Transverse colon (tissue), 4 donors: ENCODE measurements at regions not wholly inside any gene's neighbourhood (a gene's known extent, or its start where the extent isn't known, plus 50 kb on each side); places are given as distances from the start of the nearest gene placed in this dataset.
A peak's percentile ranks its signal among the peaks of the same experiment; 100 is the strongest.

Experiments used
- DNase-seq: peaks from one replicate; pipeline ENCODE4 v3.0.0-alpha.2; 2019
- H3K27ac ChIP-seq, 4 donors: fragments of 200-600 bp; sonication (generic); 2 replicates each; pipeline ENCODE4 v1.5.1; 2016 to 2018; ENCODE audit warnings: inconsistent platforms in 4 of 4
- H3K27me3 ChIP-seq: fragments of 200-600 bp; sonication (generic); 2 replicates; pipeline ENCODE4 v1.5.1; 2017; ENCODE audit warnings: inconsistent platforms
- H3K36me3 ChIP-seq, 4 donors: fragments of 200-600 bp; sonication (generic); 2 replicates each; pipeline ENCODE4 v1.5.1; 2017 to 2019; ENCODE audit warnings: inconsistent platforms in 4 of 4
- H3K4me1 ChIP-seq, 4 donors: fragments of 200-600 bp; sonication (generic); 2 replicates each; pipeline ENCODE4 v1.5.1; 2017 to 2020; ENCODE audit warnings: inconsistent platforms in 4 of 4
- H3K4me3 ChIP-seq, 4 donors: fragments of 200-600 bp; sonication (generic); 1 replicate in 1 of 4; 2 replicates in 3 of 4; pipeline versions ENCODE4 v1.5.1 to v1.6.1; 2017 to 2019; ENCODE audit warnings: inconsistent platforms in 4 of 4
- H3K9me3 ChIP-seq, 2 donors: fragments of 200-600 bp; sonication (generic); 2 replicates each; pipeline ENCODE4 v1.5.1; 2017 to 2019; ENCODE audit warnings: inconsistent platforms in 2 of 2
- EP300 ChIP-seq: sonication (generic); formaldehyde crosslinking; IDR thresholded peaks from one replicate; pipeline ENCODE4 v1.6.1; 2017; ENCODE audit warnings: antibody characterized with exemption, low read depth
- POLR2A ChIP-seq: fragments of 450-650 bp; IDR thresholded peaks from one replicate; pipeline ENCODE4 v1.6.1; 2016; ENCODE audit warnings: antibody characterized with exemption, mild to moderate bottlenecking, moderate library complexity
- POLR2AphosphoS5 ChIP-seq, 3 donors: sonication (generic); formaldehyde crosslinking; IDR thresholded peaks; one replicate each; pipeline ENCODE4 v1.6.1; 2016; ENCODE audit warnings: antibody characterized with exemption in 3 of 3
- WGBS, 2 donors: methylation state at CpG; one replicate each; pipeline ENCODE4 v1.1.5; 2018; ENCODE audit warnings: low coverage in 1 of 2; 5-methylcytosine and 5-hydroxymethylcytosine counted together
- in situ Hi-C, 4 donors: fragments of 200-750 bp; cut with MboI; loops; one replicate each; pipeline versions ENCODE4 v1.15.0 to v1.15.1; 2017; ENCODE audit warnings: low sequenced_read_pairs in 3 of 4, low pct_ligation_motif_present in 1 of 4, low pct_unique_long_range_greater_than_20kb in 1 of 4
- intact Hi-C: fragments of 100-400 bp; cut with DNase I; formaldehyde crosslinking; loops from one replicate; pipeline ENCODE4 v1.15.1; 2023; ENCODE audit warnings: low total_unique reads
- TF ChIP-seq, protein P1 (sequence below), 5 experiments: fragments of 200-600 bp in 3 of 5; fragments of 450-650 bp in 2 of 5; sonication (generic) in 3 of 5; IDR thresholded peaks; 1 replicate in 2 of 5; 2 replicates in 3 of 5; pipeline ENCODE4 v1.5.1; 2016 to 2017; ENCODE audit warnings: antibody characterized with exemption in 5 of 5, inconsistent platforms in 3 of 5, mild to moderate bottlenecking in 2 of 5, moderate library complexity in 1 of 5

- Histone ChIP-seq H3K4me3 (no peak overlapping the region), H3K9me3 (no peaks in the 10 kb centered on the region), H3K36me3 (no peaks in the 10 kb centered on the region), H3K27me3 (no peaks in the 10 kb centered on the region), H3K27ac (no peak overlapping the region), H3K4me1 (peaks cover 0 to 9% (median 3%) of the 10 kb centered on the region in 4 donors)
- in situ Hi-C loops (loop anchor here (10.0 to 25.0 kb wide), 3 partner anchors 138 to 525 kb away; no protein-coding TSS in a partner anchor), intact Hi-C loops (loop anchor here (5.0 kb wide), 1 partner anchor 140 kb away; no protein-coding TSS in a partner anchor)
- WGBS, 2 donors, result 8 to 16% methylated on average over 6 of the region's 6 CpGs
- TF ChIP-seq, protein P1, sequence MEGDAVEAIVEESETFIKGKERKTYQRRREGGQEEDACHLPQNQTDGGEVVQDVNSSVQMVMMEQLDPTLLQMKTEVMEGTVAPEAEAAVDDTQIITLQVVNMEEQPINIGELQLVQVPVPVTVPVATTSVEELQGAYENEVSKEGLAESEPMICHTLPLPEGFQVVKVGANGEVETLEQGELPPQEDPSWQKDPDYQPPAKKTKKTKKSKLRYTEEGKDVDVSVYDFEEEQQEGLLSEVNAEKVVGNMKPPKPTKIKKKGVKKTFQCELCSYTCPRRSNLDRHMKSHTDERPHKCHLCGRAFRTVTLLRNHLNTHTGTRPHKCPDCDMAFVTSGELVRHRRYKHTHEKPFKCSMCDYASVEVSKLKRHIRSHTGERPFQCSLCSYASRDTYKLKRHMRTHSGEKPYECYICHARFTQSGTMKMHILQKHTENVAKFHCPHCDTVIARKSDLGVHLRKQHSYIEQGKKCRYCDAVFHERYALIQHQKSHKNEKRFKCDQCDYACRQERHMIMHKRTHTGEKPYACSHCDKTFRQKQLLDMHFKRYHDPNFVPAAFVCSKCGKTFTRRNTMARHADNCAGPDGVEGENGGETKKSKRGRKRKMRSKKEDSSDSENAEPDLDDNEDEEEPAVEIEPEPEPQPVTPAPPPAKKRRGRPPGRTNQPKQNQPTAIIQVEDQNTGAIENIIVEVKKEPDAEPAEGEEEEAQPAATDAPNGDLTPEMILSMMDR (IDR thresholded peaks at IDR 0.05), result peak; percentile 39 to 60 (median 50)
- TF ChIP-seq POLR2AphosphoS5 (IDR thresholded peaks at IDR 0.05), result no peak
- DNase-seq, result no peak
Measured at GRCh38 chr19:28737021-28737895, 475.7 kb downstream of the UQCRFS1 start.

DNA sequence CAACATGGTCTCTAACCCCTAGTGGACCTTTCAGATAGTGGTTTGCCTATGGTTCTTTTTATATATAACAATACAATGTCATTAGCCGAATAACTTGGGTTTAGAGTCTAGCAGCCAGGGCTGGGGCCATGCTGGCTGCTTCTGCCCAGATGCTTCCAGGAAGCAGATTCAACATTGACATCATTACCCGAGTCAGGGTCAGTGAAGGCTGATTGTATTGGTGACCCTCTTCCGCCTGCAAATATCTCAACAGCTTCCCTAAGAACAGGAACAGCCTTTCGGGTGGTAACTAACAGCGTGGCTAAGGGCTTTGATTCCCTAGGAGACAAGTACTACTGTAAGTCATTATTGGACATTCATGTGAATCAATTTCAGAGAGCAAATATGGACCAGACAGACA, 476.4 kb downstream of the UQCRFS1 start:
- in situ Hi-C loops, result loop anchor here (10.0 to 25.0 kb wide), 3 partner anchors 138 to 526 kb away; no protein-coding TSS in a partner anchor

GRCh38 chr19:28731577-28731976, 481.4 kb downstream of the UQCRFS1 start:
- no peak for DNase-seq
- no peak overlapping the region for H3K27ac ChIP-seq
- no peak overlapping the region for H3K4me3 ChIP-seq
- no peaks in the 10 kb centered on the region for H3K36me3 ChIP-seq
- in situ Hi-C loops (loop anchor here (10.0 to 25.0 kb wide), 3 partner anchors 143 to 531 kb away; no protein-coding TSS in a partner anchor), intact Hi-C loops (no loop called here)
- WGBS, 2 donors, result 52 to 68% methylated on average over 4 of the region's 4 CpGs
- peaks cover 41% of the 10 kb centered on the region for H3K27me3 ChIP-seq
- H3K9me3 ChIP-seq, result no peaks in the 10 kb centered on the region
- peaks cover 0 to 11% (median 2%) of the 10 kb centered on the region in 4 donors for H3K4me1 ChIP-seq
- TF ChIP-seq POLR2AphosphoS5 (IDR thresholded peaks at IDR 0.05) (no peak), EP300 (no peak), POLR2A (no peak)
- TF ChIP-seq, protein P1 (IDR thresholded peaks at IDR 0.05), result no peak

More for the DNA sequence above, 476.4 kb downstream of the UQCRFS1 start:
- Histone ChIP-seq H3K27me3 (no peaks in the 10 kb centered on the region), H3K36me3 (no peaks in the 10 kb centered on the region), H3K9me3 (no peaks in the 10 kb centered on the region), H3K4me3 (no peak overlapping the region), H3K27ac (no peak overlapping the region), H3K4me1 (peaks cover 0 to 9% (median 3%) of the 10 kb centered on the region in 4 donors)
- DNase-seq, result no peak
- intact Hi-C loops, result loop anchor here (5.0 kb wide), 1 partner anchor 141 kb away; no protein-coding TSS in a partner anchor
- TF ChIP-seq POLR2A (no peak), POLR2AphosphoS5 (IDR thresholded peaks at IDR 0.05) (no peak), EP300 (no peak)
- TF ChIP-seq, protein P1 (IDR thresholded peaks at IDR 0.05), result no peak
- WGBS, 2 donors, result 72 to 90% methylated on average over 4 to 5 of the region's 5 CpGs

DNA sequence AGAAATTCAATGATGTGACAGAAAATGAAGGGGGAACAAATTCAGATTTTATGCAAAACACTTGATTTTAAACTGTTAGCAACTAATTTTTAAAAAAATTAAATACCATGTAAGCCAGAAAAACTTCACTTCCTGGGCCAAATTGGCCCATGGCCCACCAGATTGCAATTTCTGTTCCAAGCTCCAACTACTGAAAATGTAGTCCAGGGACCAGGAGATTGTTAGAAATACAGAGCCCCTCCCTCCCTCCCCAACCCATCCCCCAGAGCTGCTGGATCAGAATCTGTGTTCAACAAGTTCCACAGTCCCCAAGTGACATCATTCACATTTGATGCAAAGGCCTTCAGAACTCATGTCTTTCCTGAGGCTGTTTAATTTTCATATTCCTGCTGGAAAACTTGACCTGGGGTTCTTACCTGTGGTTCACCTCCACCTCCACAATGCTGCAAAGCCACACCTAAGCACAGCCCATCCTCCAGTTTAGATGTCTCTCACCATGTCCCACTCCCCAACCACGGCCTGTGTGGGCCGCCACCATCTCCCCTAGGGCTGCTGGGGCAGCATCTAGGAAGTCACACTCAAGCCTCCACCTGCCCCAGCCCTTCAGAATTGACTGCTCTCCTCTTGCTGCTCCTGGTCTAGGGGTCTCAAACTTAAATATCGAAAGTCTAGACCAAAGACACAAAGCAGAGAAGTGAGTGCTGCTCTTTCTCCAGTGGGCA, 482.0 kb downstream of the UQCRFS1 start:
- H3K36me3 ChIP-seq, result no peaks in the 10 kb centered on the region
- intact Hi-C loops, result no loop called here
- no peak overlapping the region for H3K27ac ChIP-seq
- TF ChIP-seq EP300 (no peak), POLR2A (no peak), POLR2AphosphoS5 (IDR thresholded peaks at IDR 0.05) (no peak)
- TF ChIP-seq, protein P1 (IDR thresholded peaks at IDR 0.05), result no peak
- 34 to 82% methylated on average over 2 to 3 of the region's 3 CpGs for WGBS, 2 donors
- H3K27me3 ChIP-seq, result peaks cover 47% of the 10 kb centered on the region
- no peak for DNase-seq
- H3K4me3 ChIP-seq, result no peak overlapping the region
- in situ Hi-C loops, result loop anchor here (10.0 to 25.0 kb wide), 3 partner anchors 144 to 531 kb away; no protein-coding TSS in a partner anchor
- no peaks in the 10 kb centered on the region for H3K9me3 ChIP-seq
- peaks cover 0 to 11% (median 2%) of the 10 kb centered on the region in 4 donors for H3K4me1 ChIP-seq
